ENCODE measurements at regions not wholly inside any gene's neighbourhood (a gene's known extent, or its start where the extent isn't known, plus 50 kb on each side); places are given as distances from the start of the nearest gene placed in this dataset.
A peak's percentile ranks its signal among the peaks of the same experiment; 100 is the strongest.

DNA sequence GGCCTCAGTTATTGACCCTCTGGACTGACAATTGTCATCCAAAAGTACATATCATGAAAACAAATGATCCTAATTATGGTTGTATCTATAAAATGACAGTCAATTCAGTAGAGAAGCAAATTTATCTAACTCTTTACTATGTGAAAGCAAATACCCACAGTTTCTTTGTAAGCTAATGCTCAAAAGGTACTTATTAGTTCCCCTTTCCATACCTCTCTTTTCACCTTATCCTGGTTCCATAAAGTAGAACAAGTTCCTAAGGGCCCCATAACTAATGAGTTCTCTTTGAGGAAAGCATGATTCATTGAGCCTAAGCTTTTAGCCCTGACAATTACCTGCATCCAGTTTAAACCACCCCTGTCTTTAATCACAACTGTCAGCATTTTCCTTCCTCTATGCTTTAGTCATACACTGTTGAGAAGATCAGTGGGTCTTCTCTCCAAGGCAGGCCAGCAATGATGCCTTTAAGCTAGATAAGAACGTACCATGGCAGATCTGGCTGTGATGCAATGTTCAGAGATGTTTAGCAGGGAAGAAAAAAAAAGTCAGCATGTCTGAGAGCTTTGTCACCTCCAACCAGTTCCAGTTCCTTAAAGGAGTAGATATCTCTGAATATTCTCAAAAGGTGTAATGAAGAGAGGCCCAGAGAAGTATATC, 179.7 kb upstream of the RASGEF1B start:
- no peak for DNase-seq

- no peak for DNase-seq
Measured at GRCh38 chr4:81650606-81651242, 179.0 kb upstream of the RASGEF1B start.

GRCh38 chr4:81648576-81649275, 177.0 kb upstream of the RASGEF1B start:
- peak; percentile 16 to 51 for DNase-seq

GRCh38 chr4:81647388-81647787, 175.7 kb upstream of the RASGEF1B start:
- no peak for DNase-seq

- DNase-seq, result no peak
Measured at GRCh38 chr4:81642543-81642942, 170.8 kb upstream of the RASGEF1B start.

DNA sequence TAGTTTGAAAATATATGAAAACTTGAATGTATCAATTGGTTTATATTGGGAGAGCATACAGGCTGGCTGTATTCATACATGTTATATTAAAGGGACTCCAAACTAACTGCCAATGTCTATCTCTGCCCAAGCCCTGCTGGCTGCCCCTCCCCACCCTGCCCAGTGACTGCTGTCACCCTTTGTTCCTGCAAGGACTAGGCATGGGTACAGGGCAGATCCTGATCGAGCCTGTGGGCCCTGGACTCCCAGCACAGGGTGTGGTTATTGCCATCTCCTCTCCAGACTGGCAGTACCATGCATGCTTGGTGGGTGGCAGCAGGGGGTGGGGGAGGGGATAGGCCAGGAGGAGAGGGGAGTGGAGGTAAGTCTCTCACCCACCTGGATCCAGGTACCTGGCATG, 167.5 kb upstream of the RASGEF1B start:
- DNase-seq, result no peak

DNA sequence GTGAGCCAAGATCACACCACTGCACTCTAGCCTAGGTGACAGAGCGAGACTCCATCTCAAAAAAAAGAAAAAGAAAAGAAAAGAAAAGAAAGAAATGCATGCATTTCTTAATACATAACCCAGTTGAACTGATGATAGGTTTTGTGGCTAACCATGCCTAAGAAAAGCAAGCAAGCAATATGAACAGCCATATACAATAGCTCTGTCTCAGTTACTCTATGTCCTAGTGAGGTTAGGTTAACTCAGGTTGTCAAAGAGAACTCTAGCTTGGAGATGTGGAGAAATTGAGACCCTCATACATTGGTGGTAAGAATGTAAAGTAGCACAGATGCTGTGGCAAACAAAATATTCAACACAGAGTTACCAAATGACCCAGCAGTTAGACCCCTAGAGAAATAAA, 167.0 kb upstream of the RASGEF1B start:
- no peak for DNase-seq

GRCh38 chr4:81635739-81636138, 164.0 kb upstream of the RASGEF1B start:
- no peak for DNase-seq

DNA sequence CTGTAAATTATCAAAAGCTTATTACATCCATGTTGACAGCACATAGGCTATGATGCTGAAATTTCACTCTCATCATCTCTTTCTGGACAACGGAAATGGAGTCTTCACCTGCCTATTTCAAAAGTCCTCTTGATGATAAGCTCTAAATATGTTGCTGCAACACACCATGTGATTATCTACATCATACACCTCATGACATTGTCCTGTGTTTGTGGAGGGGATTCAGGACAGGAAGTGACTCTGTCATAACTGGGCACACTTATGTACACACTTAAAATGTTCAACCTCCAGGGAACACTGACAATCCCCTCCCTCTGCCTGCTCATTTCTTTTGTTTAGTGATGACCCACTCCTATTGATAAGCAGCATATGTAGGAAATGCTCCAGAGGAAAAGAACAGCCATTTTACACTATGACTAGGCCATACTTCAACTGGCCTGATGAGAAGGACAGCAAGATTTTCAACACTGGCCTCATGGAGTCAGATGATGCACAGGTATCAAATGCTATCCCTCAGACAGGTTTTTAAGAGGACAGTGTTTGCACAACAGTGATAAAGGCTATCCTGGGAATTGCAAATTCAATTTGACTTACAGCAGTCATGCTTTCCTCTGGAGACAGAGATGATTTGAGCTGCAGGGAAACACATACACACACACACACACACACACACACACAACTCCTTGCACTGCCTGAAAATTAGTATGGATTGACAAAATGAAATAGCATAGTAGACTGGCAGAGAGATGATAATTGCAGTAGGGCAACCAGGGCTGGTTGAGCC, 163.3 kb upstream of the RASGEF1B start:
- no peak for DNase-seq

DNA sequence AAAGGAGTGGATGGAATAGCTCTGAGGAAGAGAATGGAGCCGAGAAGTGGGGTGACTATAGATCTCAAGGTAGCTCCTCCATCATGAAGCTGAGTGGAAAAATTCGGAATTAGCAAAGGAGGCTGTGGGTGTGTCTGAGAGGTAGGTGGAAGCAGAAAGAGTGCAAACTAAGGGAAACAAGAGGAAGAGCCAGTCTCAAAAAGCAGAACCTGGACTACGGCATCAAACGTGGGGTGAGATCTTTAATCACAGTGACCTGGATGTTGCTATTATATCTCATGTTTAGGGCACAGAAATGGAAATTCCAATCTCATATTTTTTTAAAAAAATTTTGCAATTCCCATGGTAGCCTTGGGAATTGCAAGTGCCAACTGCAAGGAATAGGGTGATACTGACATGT, 162.5 kb upstream of the RASGEF1B start:
- DNase-seq, result no peak

DNA sequence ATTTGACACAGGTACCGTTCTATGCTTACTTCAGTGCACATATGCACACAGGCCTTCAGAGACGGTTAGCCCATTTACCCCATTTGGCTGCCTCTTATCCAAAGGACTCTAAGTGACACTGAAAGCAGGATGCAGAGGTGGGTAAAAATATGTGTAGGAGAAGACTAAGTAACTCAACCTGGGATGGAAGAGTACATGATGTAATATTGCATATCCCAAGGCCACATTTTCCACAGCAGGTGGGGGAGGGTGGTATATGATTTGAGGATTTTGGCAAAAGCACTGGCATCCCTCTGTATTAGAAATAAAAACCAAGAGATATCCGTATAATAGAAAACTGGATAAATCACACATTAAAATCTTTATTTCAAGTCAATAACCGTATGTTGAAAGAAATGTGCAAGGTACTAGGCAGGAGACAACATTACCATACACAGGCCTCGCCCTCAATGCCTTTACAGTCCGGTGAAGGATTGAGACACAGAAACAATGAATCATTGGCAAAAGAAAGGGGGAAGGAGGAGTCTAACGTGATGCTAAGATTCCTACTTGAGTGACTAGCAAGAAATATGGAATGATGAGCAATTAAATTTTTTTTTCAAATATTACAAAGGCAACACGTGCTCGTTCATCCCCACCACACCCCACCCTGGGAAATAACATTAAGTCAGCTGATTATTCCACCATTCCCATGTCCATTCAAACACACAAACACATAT, 161.0 kb upstream of the RASGEF1B start:
- no peak for DNase-seq

DNA sequence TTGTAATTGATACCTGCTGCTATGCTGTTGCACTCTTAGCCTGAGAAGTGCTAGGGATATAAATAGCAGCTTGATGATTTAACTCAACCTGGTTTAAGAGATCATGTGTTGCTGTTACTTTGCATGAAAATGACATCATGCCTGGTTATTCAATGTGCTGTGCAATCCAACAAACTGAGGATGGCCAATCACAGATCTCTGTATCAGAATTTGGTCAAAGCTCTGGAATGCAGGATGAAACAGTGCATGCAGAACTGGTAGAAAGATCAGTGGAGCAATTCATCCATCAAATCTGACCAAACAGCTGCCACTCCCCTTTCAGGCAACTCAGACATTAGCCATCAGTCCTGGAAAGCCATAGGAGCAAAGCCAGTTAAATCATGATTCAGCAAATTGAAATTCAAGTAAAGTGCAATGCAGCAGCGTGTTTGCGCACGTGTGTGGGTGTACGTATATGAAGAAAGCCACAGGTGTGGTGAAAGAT, 160.3 kb upstream of the RASGEF1B start:
- DNase-seq, result no peak

DNA sequence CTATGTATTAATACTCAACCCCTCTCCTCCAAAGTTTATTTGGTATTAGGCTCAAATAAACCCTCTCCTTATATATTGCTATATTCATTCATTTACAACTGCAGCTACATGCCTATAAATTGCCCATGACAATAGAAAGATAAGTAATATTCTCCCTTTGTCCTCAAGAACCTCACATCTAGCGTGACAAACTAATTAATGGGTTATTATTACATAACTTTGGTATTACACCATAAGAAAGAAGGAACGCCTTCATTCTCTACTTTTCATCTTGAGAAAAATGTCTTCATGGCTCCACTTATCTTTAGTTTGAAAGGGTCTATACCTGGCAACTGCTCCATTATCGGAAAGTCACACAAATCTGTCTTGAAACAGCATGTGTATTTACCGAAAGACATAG, 157.7 kb upstream of the RASGEF1B start:
- no peak for DNase-seq

DNA sequence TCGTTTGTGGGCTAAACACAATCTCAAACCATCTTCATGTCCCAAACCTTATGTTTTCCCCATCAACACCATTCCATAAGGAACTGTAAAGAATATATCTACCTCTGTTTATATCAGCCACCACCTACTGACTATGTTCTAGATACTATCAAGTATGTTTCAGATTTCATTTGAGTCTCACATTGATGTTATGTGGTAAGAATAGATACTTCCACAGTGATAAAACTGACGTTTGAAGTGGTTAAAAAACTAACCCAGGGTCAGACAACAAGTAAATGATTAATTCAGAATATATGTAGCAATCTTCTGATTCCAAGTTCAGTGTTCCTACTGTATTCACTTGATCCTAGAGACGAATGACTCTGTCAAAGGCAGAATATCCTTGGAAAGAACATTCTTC, 156.8 kb upstream of the RASGEF1B start:
- no peak for DNase-seq

DNA sequence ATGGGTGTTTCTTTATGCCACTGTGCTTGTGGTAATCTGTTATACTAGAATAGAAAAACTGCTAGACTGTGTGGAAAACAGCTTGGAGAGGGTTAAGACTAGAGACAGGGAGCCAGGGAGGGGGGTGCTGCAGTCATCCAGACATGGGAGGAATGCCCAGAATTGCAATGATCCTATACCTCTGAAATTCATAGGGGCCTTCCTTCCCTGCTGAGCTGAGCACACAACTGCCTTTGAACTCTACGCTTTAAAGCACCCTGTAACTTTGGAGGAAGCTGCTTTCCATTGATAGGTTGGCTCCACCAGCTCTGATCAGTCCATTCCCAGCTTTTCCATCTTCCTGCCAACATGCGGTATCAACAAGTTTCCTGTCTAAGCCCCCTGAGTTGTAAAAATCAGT, 155.9 kb upstream of the RASGEF1B start:
- no peak for DNase-seq

GRCh38 chr4:81626851-81627250, 155.1 kb upstream of the RASGEF1B start:
- DNase-seq, result no peak

GRCh38 chr4:81625422-81626417, 154.0 kb upstream of the RASGEF1B start:
- DNase-seq, result no peak

DNA sequence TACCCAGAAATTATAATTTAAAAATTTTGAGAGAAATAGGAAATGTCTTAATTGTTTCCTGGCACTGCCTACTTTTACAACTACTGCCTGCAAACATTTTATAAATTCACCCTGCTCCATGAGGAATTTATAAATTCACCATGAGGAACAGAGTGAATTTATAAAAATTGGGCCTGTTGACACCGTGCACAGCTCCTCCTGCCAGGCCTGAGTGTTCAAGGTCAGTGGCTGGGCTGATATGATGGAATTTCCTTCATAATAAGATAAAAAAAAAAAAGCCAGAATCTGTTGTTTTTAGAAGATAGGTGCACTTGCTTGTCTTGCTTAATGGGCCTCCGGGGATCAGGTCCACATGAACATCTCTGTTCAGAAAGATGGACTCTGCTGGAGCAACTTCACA, 151.7 kb upstream of the RASGEF1B start:
- DNase-seq, result no peak

DNA sequence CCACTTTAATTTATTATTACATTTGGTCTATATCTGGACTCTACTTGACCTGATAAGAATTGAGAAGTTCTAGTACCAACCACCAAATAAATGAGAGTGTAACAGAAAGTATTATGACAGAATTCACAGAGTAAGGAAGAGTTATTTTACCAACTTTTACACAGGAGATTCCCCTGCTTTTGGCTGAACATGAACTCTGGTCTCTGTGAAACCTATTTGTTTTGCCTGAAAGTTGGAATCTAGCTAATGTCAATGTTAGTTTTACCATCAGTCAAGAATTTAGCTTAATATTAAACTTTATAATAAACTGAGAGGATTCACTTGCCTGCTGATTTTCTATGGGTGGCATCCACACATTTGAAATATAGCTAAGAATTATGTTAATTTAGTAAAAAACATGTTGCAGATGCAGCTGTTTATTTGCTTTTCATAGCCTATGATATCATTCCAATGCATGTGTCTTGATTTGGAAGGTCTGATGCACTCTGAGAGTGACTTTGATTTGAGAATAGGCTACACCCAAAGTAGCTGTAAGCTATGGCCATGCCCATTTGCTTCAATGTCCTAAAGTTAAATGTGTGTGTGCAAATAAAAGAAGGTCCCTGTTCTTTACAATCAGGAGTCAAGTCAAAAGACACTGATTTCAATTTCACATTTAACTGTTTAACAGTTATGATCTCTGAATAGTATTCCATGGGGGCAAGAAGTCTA, 150.9 kb upstream of the RASGEF1B start:
- no peak for DNase-seq

- no peak for DNase-seq
Measured at GRCh38 chr4:81622028-81622427, 150.3 kb upstream of the RASGEF1B start.

DNA sequence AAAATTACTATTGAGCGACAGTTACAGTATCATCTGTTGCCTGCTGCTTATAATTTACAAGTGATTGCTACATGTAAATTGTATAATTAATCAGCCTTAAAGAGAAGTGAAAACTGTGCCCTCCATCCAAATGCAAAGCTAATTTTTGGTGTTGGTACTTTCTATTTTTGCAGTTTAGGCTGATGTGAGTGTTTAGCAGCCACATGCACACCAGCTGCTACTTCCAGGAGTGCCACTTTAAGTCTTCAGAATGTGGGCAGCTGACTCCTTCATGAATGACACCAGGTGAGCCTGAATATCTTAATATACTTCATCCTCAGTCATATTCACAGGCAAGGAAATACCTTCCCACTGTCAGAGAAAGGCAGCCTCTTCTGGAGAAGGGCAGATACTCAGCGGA, 149.8 kb upstream of the RASGEF1B start:
- no peak for DNase-seq

All from stimulated activated CD4-positive, alpha-beta T cell treated with anti-CD3 and anti-CD28 coated beads, Interleukin-4, amount 100 ng/mL, for 4 hours (primary cell).